ENCODE measurements at regions not wholly inside any gene's neighbourhood (a gene's known extent, or its start where the extent isn't known, plus 50 kb on each side); places are given as distances from the start of the nearest gene placed in this dataset.
"Not testable (repeated sequence)": the region's sequence is repeated elsewhere in the genome, so short reads cannot be mapped to it uniquely, and the experiment has no call there.

DNA sequence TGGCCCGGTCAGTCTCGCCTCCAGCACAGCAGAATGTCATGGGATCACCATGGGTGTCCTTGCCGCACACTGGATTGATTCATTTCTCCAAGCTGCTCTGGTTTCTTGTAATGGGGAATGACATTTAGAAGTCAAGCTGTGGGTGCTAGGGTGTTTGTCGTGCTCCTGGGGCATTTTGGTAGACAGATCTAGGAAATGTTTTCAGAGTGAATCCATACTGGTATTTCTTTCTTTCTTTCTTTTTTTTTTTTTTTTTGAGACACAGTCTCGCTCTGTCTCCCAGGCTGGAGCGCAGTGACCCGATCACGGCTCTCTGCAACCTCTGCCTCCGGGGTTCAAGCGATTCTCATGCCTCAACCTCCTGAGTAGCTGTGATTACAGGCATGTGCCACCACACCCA is 100.0 kb upstream of the PZP start:
- not testable (repeated sequence) for TF ChIP-seq MAX (IDR thresholded peaks at IDR 0.05; ENCODE audit: low read depth); YY1 (IDR thresholded peaks at IDR 0.05; ENCODE audit: low read depth); TCF12 (IDR thresholded peaks at IDR 0.05); POLR2AphosphoS5 (IDR thresholded peaks at IDR 0.05; ENCODE audit: low read depth, low read length)
